ENCODE measurements at regions not wholly inside any gene's neighbourhood (a gene's known extent, or its start where the extent isn't known, plus 50 kb on each side); places are given as distances from the start of the nearest gene placed in this dataset.
"Not testable (repeated sequence)": the region's sequence is repeated elsewhere in the genome, so short reads cannot be mapped to it uniquely, and the experiment has no call there.

- not testable (repeated sequence) for TF ChIP-seq SKI (IDR thresholded peaks at IDR 0.05; ENCODE audit: partially characterized antibody); HIVEP1 (CRISPR knock-in tag; IDR thresholded peaks at IDR 0.05); TAF1 (CRISPR knock-in tag; IDR thresholded peaks at IDR 0.05); ZNF335 (CRISPR knock-in tag; IDR thresholded peaks at IDR 0.05); HDAC1 (CRISPR knock-in tag; IDR thresholded peaks at IDR 0.05); RXRA (CRISPR knock-in tag; IDR thresholded peaks at IDR 0.05); FOXA1 (IDR thresholded peaks at IDR 0.05); FOXA1 (CRISPR knock-in tag; IDR thresholded peaks at IDR 0.05); SMARCC2 (IDR thresholded peaks at IDR 0.05); ZNF264 (CRISPR knock-in tag; IDR thresholded peaks at IDR 0.05); ELF4 (CRISPR knock-in tag; IDR thresholded peaks at IDR 0.05; ENCODE audit: borderline replicate concordance); KLF6 (CRISPR knock-in tag; IDR thresholded peaks at IDR 0.05); ZNF350 (CRISPR knock-in tag; IDR thresholded peaks at IDR 0.05; ENCODE audit: borderline replicate concordance, low read depth)
Measured at GRCh38 chr4:49164916-49165315, 178.8 kb downstream of the CWH43 start.
